BJ (cell line): ENCODE measurements at regions not wholly inside any gene's neighbourhood (a gene's known extent, or its start where the extent isn't known, plus 50 kb on each side); places are given as distances from the start of the nearest gene placed in this dataset.

Source experiments
- CTCF ChIA-PET: fragments of 350-600 bp; formaldehyde crosslinking; extraction: SDS; loops from one replicate; lab custom pipeline; 2021; ENCODE audit warnings: antibody characterized with exemption, inconsistent platforms; lab: Yijun Ruan, JAX
- POLR2A ChIA-PET: fragments of 300-600 bp; sonication (Branson Sonifier 250); formaldehyde crosslinking; extraction: SDS; loops from one replicate; lab custom pipeline; 2021; ENCODE audit warnings: antibody characterized with exemption; lab: Charles Lee
- DNase-seq: peaks from one replicate; pipeline ENCODE4 v3.0.0-alpha.2; 2011; ENCODE audit warnings: low read depth
- H3K27me3 ChIP-seq: 2 replicates; pipeline ENCODE4 v1.6.0; 2011; ENCODE audit warnings: low read length; ENCODE audit not compliant: control insufficient read depth, insufficient read depth
- H3K36me3 ChIP-seq: 2 replicates; pipeline ENCODE4 v1.5.1; 2011; ENCODE audit warnings: low read length; ENCODE audit not compliant: control insufficient read depth, insufficient read depth
- H3K4me3 ChIP-seq: 2 replicates; pipeline ENCODE4 v1.5.1; 2011; ENCODE audit warnings: low read depth, mild to moderate bottlenecking, control low read depth, low read length
- CTCF ChIP-seq: IDR thresholded peaks from 2 replicates; pipeline ENCODE4 v1.5.1; 2011; ENCODE audit warnings: low read depth, mild to moderate bottlenecking, control low read depth, inconsistent platforms, low read length, moderate library complexity; ENCODE audit not compliant: insufficient read depth

- DNase-seq: no peak
- POLR2A ChIA-PET: no interaction called here
- H3K36me3 ChIP-seq: no peaks in the 10 kb centered on the region
- TF ChIP-seq CTCF: no peak
- H3K4me3 ChIP-seq: no peak overlapping the region
- CTCF ChIA-PET: no interaction called here
- H3K27me3 ChIP-seq: no peaks in the 10 kb centered on the region; the same call in 1 of the 2 replicates
Observed at GRCh38 chr15:36117296-36117787, 462.1 kb upstream of the CDIN1 start.

GRCh38 chr15:36126194-36126593 lies 453.2 kb upstream of the CDIN1 start:
- H3K4me3 ChIP-seq: no peak overlapping the region
- no peak for DNase-seq
- no peaks in the 10 kb centered on the region for H3K27me3 ChIP-seq
- POLR2A ChIA-PET: no interaction called here
- no peak for TF ChIP-seq CTCF
- CTCF ChIA-PET: no interaction called here
- H3K36me3 ChIP-seq: no peaks in the 10 kb centered on the region

- CTCF ChIA-PET: no interaction called here
- POLR2A ChIA-PET: no interaction called here
- H3K27me3 ChIP-seq: no peaks in the 10 kb centered on the region
- H3K4me3 ChIP-seq: no peak overlapping the region
- no peak for TF ChIP-seq CTCF
- no peak for DNase-seq
- H3K36me3 ChIP-seq: no peaks in the 10 kb centered on the region
Observed at GRCh38 chr15:36130641-36131310, 448.6 kb upstream of the CDIN1 start.

GRCh38 chr15:36133742-36134141 lies 445.7 kb upstream of the CDIN1 start:
- Histone ChIP-seq H3K36me3 (no peaks in the 10 kb centered on the region), H3K4me3 (no peak overlapping the region), H3K27me3 (no peaks in the 10 kb centered on the region)
- CTCF ChIA-PET: no interaction called here
- no peak for TF ChIP-seq CTCF
- POLR2A ChIA-PET: no interaction called here
- DNase-seq: no peak

- no peak for TF ChIP-seq CTCF
- CTCF ChIA-PET: no interaction called here
- DNase-seq: no peak
- POLR2A ChIA-PET: interaction anchor here (0.6 kb wide), 1 partner anchor 523 kb away, joined by 3 read pairs; no protein-coding TSS in a partner anchor
- no peaks in the 10 kb centered on the region for H3K27me3 ChIP-seq
- no peaks in the 10 kb centered on the region for H3K36me3 ChIP-seq
- H3K4me3 ChIP-seq: no peak overlapping the region
Observed at GRCh38 chr15:36136049-36136448, 443.4 kb upstream of the CDIN1 start.
